NCI-H446 (cell line): ENCODE measurements at regions not wholly inside any gene's neighbourhood (a gene's known extent, or its start where the extent isn't known, plus 50 kb on each side); places are given as distances from the start of the nearest gene placed in this dataset.

Source experiments
- DNase-seq, 2 experiments: peaks; one replicate each; lab custom pipeline; 2025; lab: John Stamatoyannopoulos, UW

GRCh38 chr2:125512313-125512712 is 1143.6 kb upstream of the GYPC start:
- no peak for DNase-seq

- DNase-seq, result no peak
Measured at GRCh38 chr2:125516496-125517109, 1139.4 kb upstream of the GYPC start.

GRCh38 chr2:125526093-125526492 is 1129.9 kb upstream of the GYPC start:
- no peak for DNase-seq

GRCh38 chr2:125535089-125535488 is 1120.9 kb upstream of the GYPC start:
- no peak for DNase-seq

GRCh38 chr2:125543968-125544514 is 1111.9 kb upstream of the GYPC start:
- DNase-seq, result no peak

GRCh38 chr2:125553768-125554167 is 1102.2 kb upstream of the GYPC start:
- DNase-seq, result no peak

- no peak for DNase-seq
Measured at GRCh38 chr2:125554956-125555355, 1101.0 kb upstream of the GYPC start.

- DNase-seq, result no peak
Measured at GRCh38 chr2:125559186-125559585, 1096.8 kb upstream of the GYPC start.

GRCh38 chr2:125560855-125561254 is 1095.1 kb upstream of the GYPC start:
- no peak for DNase-seq

GRCh38 chr2:125561302-125561701 is 1094.7 kb upstream of the GYPC start:
- DNase-seq, result no peak

GRCh38 chr2:125562924-125563323 is 1093.0 kb upstream of the GYPC start:
- no peak for DNase-seq

- no peak for DNase-seq
Measured at GRCh38 chr2:125564471-125564870, 1091.5 kb upstream of the GYPC start.

- no peak for DNase-seq
Measured at GRCh38 chr2:125566422-125566821, 1089.5 kb upstream of the GYPC start.

GRCh38 chr2:125567100-125567499 is 1088.9 kb upstream of the GYPC start:
- no peak for DNase-seq

GRCh38 chr2:125572660-125573059 is 1083.3 kb upstream of the GYPC start:
- DNase-seq, result no peak

- DNase-seq, result no peak
Measured at GRCh38 chr2:125573432-125573831, 1082.5 kb upstream of the GYPC start.

GRCh38 chr2:125576558-125576957 is 1079.4 kb upstream of the GYPC start:
- DNase-seq, result no peak

GRCh38 chr2:125581557-125581956 is 1074.4 kb upstream of the GYPC start:
- DNase-seq, result no peak

- DNase-seq, result no peak
Measured at GRCh38 chr2:125582516-125582915, 1073.4 kb upstream of the GYPC start.

- DNase-seq, result no peak
Measured at GRCh38 chr2:125584732-125585131, 1071.2 kb upstream of the GYPC start.

- DNase-seq, result no peak
Measured at GRCh38 chr2:125588780-125589179, 1067.2 kb upstream of the GYPC start.

- no peak for DNase-seq
Measured at GRCh38 chr2:125591954-125592353, 1064.0 kb upstream of the GYPC start.

- DNase-seq, result no peak
Measured at GRCh38 chr2:125593036-125593435, 1062.9 kb upstream of the GYPC start.

GRCh38 chr2:125596612-125597011 is 1059.3 kb upstream of the GYPC start:
- DNase-seq, result no peak
